ENCODE measurements at regions not wholly inside any gene's neighbourhood (a gene's known extent, or its start where the extent isn't known, plus 50 kb on each side); places are given as distances from the start of the nearest gene placed in this dataset.

DNA sequence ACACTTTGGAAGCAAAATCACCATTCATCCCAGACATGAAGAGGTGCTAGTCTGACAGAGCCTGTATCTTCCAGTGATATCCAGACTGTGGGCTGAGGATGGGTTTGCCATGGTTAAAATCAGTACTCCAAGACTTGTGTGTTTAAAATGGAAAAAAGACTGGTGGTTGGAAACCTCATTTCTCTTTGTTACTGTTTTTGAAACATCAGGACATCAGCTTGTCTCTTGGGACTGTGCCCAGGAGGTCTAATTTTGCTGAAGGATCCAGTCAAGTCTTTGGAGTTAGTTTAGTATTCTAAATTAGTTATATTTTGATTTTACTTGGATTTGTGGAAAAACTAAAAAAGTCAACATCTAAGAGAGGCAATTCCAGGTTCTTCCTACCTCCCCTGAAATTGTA, 578.4 kb downstream of the PLCL1 start:
- Histone ChIP-seq H4K20me1 (ENCODE audit: control insufficient read depth, insufficient read depth, low read length, poor library complexity, severe bottlenecking) (no peaks in the 10 kb centered on the region), H3K9me3 (ENCODE audit: control extremely low read depth in 1 of 3, control insufficient read depth in 2 of 3, insufficient read depth in 1 of 3, low read length in 2 of 3) (no peaks in the 10 kb centered on the region), H3K27ac (ENCODE audit: low read length in 2 of 2) (no peak overlapping the region), H3K4me1 (ENCODE audit: control insufficient read depth in 2 of 2, insufficient read depth in 2 of 2, low read length in 2 of 2) (no peaks in the 10 kb centered on the region), H3K4me3 (ENCODE audit: control extremely low read depth in 1 of 5, extremely low read depth in 1 of 5, insufficient read depth in 1 of 5, low read depth in 2 of 5, low read length in 4 of 5) (no peak overlapping the region), H3K9ac (ENCODE audit: low read length) (no peak overlapping the region), H3K36me3 (replicated peaks in 1 of 2; ENCODE audit: control extremely low read depth in 1 of 2, control insufficient read depth in 1 of 2, extremely low read depth in 1 of 2, insufficient read depth in 2 of 2, low read length in 1 of 2) (no peaks in the 10 kb centered on the region), H2AFZ (ENCODE audit: insufficient read depth, low read depth, low read length, poor library complexity, severe bottlenecking) (no peak overlapping the region), H3K27me3 (replicated peaks in 1 of 4; ENCODE audit: control extremely low read depth in 1 of 4, control insufficient read depth in 3 of 4, insufficient read depth in 4 of 4, low read length in 3 of 4) (peaks cover 0 to 3% (median 0%) of the 10 kb centered on the region in 4 experiments), H3K4me2 (replicated peaks; ENCODE audit: low read depth, low read length, poor library complexity, severe bottlenecking) (no peak overlapping the region), H3K79me2 (ENCODE audit: control insufficient read depth, insufficient read depth, low read length) (no peaks in the 10 kb centered on the region)
- ATAC-seq (ENCODE audit: low read depth) (no peak), DNase-seq (no peak)
- intact Hi-C loops (cut with micrococcal nuclease), result no loop called here
- H3K27me3 Mint-ChIP-seq, result no peaks in the 10 kb centered on the region
- no peaks in the 10 kb centered on the region for H3K4me1 Mint-ChIP-seq
- no peak overlapping the region for H3K4me3 Mint-ChIP-seq
- no peak overlapping the region for H3K27ac Mint-ChIP-seq
- H3K9me3 Mint-ChIP-seq (ENCODE audit: insufficient read depth), result no peaks in the 10 kb centered on the region
- ChIA-PET POLR2A (no interaction called here), CTCF (no interaction called here)
- TF ChIP-seq EZH2 (IDR thresholded peaks at IDR 0.05; ENCODE audit: borderline replicate concordance, insufficient read depth, low read depth, low read length, poor library complexity, severe bottlenecking) (no peak), CTCF (IDR thresholded peaks at IDR 0.05) (no peak)

GRCh38 chr2:198376677-198377076, 572.3 kb downstream of the PLCL1 start:
- no peaks in the 10 kb centered on the region for H3K36me3 ChIP-seq (replicated peaks in 1 of 2; ENCODE audit: control extremely low read depth in 1 of 2, control insufficient read depth in 1 of 2, extremely low read depth in 1 of 2, insufficient read depth in 2 of 2, low read length in 1 of 2)
- POLR2A ChIA-PET, result no interaction called here
- no peak overlapping the region for H3K4me2 ChIP-seq (replicated peaks; ENCODE audit: low read depth, low read length, poor library complexity, severe bottlenecking)
- peaks cover 0 to 3% of the 10 kb centered on the region in 2 donors for H3K4me1 ChIP-seq (ENCODE audit: control insufficient read depth in 2 of 2, insufficient read depth in 2 of 2, low read length in 2 of 2)
- CTCF ChIA-PET, result no interaction called here
- no peak overlapping the region for H3K27ac ChIP-seq (ENCODE audit: low read length in 2 of 2)
- no peak overlapping the region for H3K27ac Mint-ChIP-seq
- ATAC-seq (ENCODE audit: low read depth) (no peak), DNase-seq (no peak)
- H3K9me3 ChIP-seq (ENCODE audit: control extremely low read depth in 1 of 3, control insufficient read depth in 2 of 3, insufficient read depth in 1 of 3, low read length in 2 of 3), result no peaks in the 10 kb centered on the region
- peaks cover 5% of the 10 kb centered on the region for H3K27me3 Mint-ChIP-seq
- H2AFZ ChIP-seq (ENCODE audit: insufficient read depth, low read depth, low read length, poor library complexity, severe bottlenecking), result no peak overlapping the region
- H3K9me3 Mint-ChIP-seq (ENCODE audit: insufficient read depth), result no peaks in the 10 kb centered on the region
- no peaks in the 10 kb centered on the region for H3K27me3 ChIP-seq (replicated peaks in 1 of 4; ENCODE audit: control extremely low read depth in 1 of 4, control insufficient read depth in 3 of 4, insufficient read depth in 4 of 4, low read length in 3 of 4)
- H3K9ac ChIP-seq (ENCODE audit: low read length), result no peak overlapping the region
- intact Hi-C loops (cut with micrococcal nuclease), result no loop called here
- no peaks in the 10 kb centered on the region for H4K20me1 ChIP-seq (ENCODE audit: control insufficient read depth, insufficient read depth, low read length, poor library complexity, severe bottlenecking)
- H3K4me1 Mint-ChIP-seq, result peaks cover 5% of the 10 kb centered on the region
- TF ChIP-seq EZH2 (IDR thresholded peaks at IDR 0.05; ENCODE audit: borderline replicate concordance, insufficient read depth, low read depth, low read length, poor library complexity, severe bottlenecking) (no peak), CTCF (IDR thresholded peaks at IDR 0.05) (no peak)
- H3K4me3 ChIP-seq (ENCODE audit: control extremely low read depth in 1 of 5, extremely low read depth in 1 of 5, insufficient read depth in 1 of 5, low read depth in 2 of 5, low read length in 4 of 5), result no peak overlapping the region
- WGBS (ENCODE audit: insufficient coverage), result 83% methylated on average over 2 of the region's 5 CpGs
- no peaks in the 10 kb centered on the region for H3K79me2 ChIP-seq (ENCODE audit: control insufficient read depth, insufficient read depth, low read length)
- no peak overlapping the region for H3K4me3 Mint-ChIP-seq
